ENCODE measurements at regions not wholly inside any gene's neighbourhood (a gene's known extent, or its start where the extent isn't known, plus 50 kb on each side); places are given as distances from the start of the nearest gene placed in this dataset.

- Histone ChIP-seq H3K4me3 (ENCODE audit: low read depth, low read length, poor library complexity, severe bottlenecking) (no peak overlapping the region), H3K27ac (ENCODE audit: low read depth, low read length, poor library complexity, severe bottlenecking) (no peak overlapping the region), H3K4me2 (ENCODE audit: low read length) (no peak overlapping the region), H4K20me1 (ENCODE audit: insufficient read depth, low read length) (no peaks in the 10 kb centered on the region), H3K9me3 (ENCODE audit: low read length) (no peaks in the 10 kb centered on the region), H3K36me3 (ENCODE audit: insufficient read depth, low read length) (no peaks in the 10 kb centered on the region), H3K4me1 (ENCODE audit: insufficient read depth, low read length, poor library complexity, severe bottlenecking) (no peaks in the 10 kb centered on the region), H2AFZ (ENCODE audit: low read length) (no peak overlapping the region), H3K79me2 (ENCODE audit: insufficient read depth, low read depth, low read length) (no peaks in the 10 kb centered on the region), H3K9me2 (ENCODE audit: insufficient read depth, low read length) (no peaks in the 10 kb centered on the region)
- DNase-seq (ENCODE audit: low spot score), result no peak
- POLR2A ChIA-PET, result interaction anchor here (0.7 kb wide), 1 partner anchor 1199 kb away, joined by 3 read pairs; no protein-coding TSS in a partner anchor
- CTCF ChIA-PET (ENCODE audit: unreplicated experiment), result no interaction called here
- BruUV-seq (replicated peaks), result no TSS peak
- intact Hi-C loops (cut with micrococcal nuclease; ENCODE audit: unreplicated experiment), result no loop called here
- no peak for TF ChIP-seq EZH2phosphoT487 (IDR thresholded peaks at IDR 0.05; ENCODE audit: borderline replicate concordance, low read depth, low read length)
- TF ChIP-seq, protein P1, sequence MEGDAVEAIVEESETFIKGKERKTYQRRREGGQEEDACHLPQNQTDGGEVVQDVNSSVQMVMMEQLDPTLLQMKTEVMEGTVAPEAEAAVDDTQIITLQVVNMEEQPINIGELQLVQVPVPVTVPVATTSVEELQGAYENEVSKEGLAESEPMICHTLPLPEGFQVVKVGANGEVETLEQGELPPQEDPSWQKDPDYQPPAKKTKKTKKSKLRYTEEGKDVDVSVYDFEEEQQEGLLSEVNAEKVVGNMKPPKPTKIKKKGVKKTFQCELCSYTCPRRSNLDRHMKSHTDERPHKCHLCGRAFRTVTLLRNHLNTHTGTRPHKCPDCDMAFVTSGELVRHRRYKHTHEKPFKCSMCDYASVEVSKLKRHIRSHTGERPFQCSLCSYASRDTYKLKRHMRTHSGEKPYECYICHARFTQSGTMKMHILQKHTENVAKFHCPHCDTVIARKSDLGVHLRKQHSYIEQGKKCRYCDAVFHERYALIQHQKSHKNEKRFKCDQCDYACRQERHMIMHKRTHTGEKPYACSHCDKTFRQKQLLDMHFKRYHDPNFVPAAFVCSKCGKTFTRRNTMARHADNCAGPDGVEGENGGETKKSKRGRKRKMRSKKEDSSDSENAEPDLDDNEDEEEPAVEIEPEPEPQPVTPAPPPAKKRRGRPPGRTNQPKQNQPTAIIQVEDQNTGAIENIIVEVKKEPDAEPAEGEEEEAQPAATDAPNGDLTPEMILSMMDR (conservative IDR thresholded peaks at IDR 0.05; ENCODE audit: low read length), result no peak
These were observed 62.7 kb upstream of the BRINP3 start for GRCh38 chr1:190540366-190540765.

DNA sequence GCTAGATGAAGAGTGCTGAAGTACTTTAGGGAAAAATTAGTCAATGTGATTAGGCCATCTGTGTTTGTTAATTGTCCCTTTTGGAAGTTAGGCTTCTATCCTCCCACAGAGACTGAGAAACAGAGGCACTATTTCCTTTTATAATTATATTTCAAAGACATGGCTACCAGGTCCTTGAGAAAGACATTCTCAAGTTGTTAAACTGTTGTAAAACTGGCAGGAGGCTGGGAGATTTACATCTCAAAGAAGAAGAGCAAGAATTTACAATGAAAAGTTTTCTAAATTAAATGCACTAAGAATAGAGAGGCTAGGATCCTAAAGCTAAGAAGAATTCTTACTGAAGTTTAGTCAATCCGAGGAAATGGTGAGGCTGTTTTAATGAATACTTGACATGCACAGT lies 74.0 kb upstream of the BRINP3 start:
- H3K4me3 ChIP-seq (ENCODE audit: low read depth, low read length, poor library complexity, severe bottlenecking), result no peak overlapping the region
- H3K9me2 ChIP-seq (ENCODE audit: insufficient read depth, low read length), result no peaks in the 10 kb centered on the region
- no peak overlapping the region for H3K27ac ChIP-seq (ENCODE audit: low read depth, low read length, poor library complexity, severe bottlenecking)
- no TSS peak for BruUV-seq (replicated peaks)
- ChIA-PET CTCF (ENCODE audit: unreplicated experiment) (no interaction called here), POLR2A (no interaction called here)
- H3K4me1 ChIP-seq (ENCODE audit: insufficient read depth, low read length, poor library complexity, severe bottlenecking), result no peaks in the 10 kb centered on the region
- H4K20me1 ChIP-seq (ENCODE audit: insufficient read depth, low read length), result no peaks in the 10 kb centered on the region
- no peak for DNase-seq (ENCODE audit: low spot score)
- H3K4me2 ChIP-seq (ENCODE audit: low read length), result no peak overlapping the region
- no peaks in the 10 kb centered on the region for H3K79me2 ChIP-seq (ENCODE audit: insufficient read depth, low read depth, low read length)
- intact Hi-C loops (cut with micrococcal nuclease; ENCODE audit: unreplicated experiment), result no loop called here
- H3K9me3 ChIP-seq (ENCODE audit: low read length), result no peaks in the 10 kb centered on the region
- H2AFZ ChIP-seq (ENCODE audit: low read length), result no peak overlapping the region
- no peaks in the 10 kb centered on the region for H3K36me3 ChIP-seq (ENCODE audit: insufficient read depth, low read length)
- TF ChIP-seq EZH2phosphoT487 (IDR thresholded peaks at IDR 0.05; ENCODE audit: borderline replicate concordance, low read depth, low read length), result no peak
- TF ChIP-seq, protein P1 (conservative IDR thresholded peaks at IDR 0.05; ENCODE audit: low read length), result no peak

GRCh38 chr1:190560161-190560681 lies 82.6 kb upstream of the BRINP3 start:
- BruUV-seq (replicated peaks), result no TSS peak
- Histone ChIP-seq H4K20me1 (ENCODE audit: insufficient read depth, low read length) (no peaks in the 10 kb centered on the region), H3K4me1 (ENCODE audit: insufficient read depth, low read length, poor library complexity, severe bottlenecking) (no peaks in the 10 kb centered on the region), H3K4me2 (ENCODE audit: low read length) (no peak overlapping the region), H3K4me3 (ENCODE audit: low read depth, low read length, poor library complexity, severe bottlenecking) (no peak overlapping the region), H2AFZ (ENCODE audit: low read length) (no peak overlapping the region), H3K9me3 (ENCODE audit: low read length) (no peaks in the 10 kb centered on the region), H3K36me3 (ENCODE audit: insufficient read depth, low read length) (no peaks in the 10 kb centered on the region), H3K9me2 (ENCODE audit: insufficient read depth, low read length) (no peaks in the 10 kb centered on the region), H3K27ac (ENCODE audit: low read depth, low read length, poor library complexity, severe bottlenecking) (no peak overlapping the region), H3K79me2 (ENCODE audit: insufficient read depth, low read depth, low read length) (no peaks in the 10 kb centered on the region)
- intact Hi-C loops (cut with micrococcal nuclease; ENCODE audit: unreplicated experiment), result no loop called here
- no peak for TF ChIP-seq EZH2phosphoT487 (IDR thresholded peaks at IDR 0.05; ENCODE audit: borderline replicate concordance, low read depth, low read length)
- TF ChIP-seq, protein P1 (conservative IDR thresholded peaks at IDR 0.05; ENCODE audit: low read length), result no peak
- no peak for DNase-seq (ENCODE audit: low spot score)
- ChIA-PET POLR2A (no interaction called here), CTCF (ENCODE audit: unreplicated experiment) (no interaction called here)

Measured in OCI-LY7 (cell line).